ENCODE measurements at regions not wholly inside any gene's neighbourhood (a gene's known extent, or its start where the extent isn't known, plus 50 kb on each side); places are given as distances from the start of the nearest gene placed in this dataset.

DNA sequence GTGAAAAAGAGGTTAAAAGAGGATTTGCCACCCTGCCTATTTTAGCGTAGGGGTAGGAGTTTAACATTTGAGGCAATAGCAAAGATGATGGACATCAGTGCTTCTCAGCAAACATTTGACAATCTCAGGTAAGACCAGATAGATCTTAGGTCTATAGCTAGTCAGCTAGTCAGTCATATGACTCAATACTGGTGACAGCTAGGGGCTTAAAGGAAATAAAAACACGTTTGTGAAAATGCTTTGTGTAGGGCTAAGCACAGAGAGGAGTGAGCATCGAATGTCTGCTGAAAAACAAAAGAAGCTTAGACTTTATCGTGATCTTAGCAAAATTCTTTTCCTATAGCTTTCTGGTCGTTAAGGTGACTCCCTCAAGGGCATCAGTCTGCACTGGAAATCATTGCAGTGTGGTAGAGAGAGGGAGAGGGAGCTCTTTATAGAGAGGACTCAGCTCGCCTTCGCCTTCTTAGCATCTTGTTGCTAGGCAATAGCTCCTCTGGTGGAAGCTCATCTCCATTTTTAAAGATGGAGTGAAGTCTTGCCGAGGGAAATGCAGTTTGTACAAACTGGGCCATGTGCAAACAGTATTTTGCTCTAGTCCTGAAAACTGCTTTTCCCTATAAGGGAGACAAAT, 62.8 kb upstream of the SLC38A11 start:
- Mint-ChIP-seq H3K4me3 (no peak overlapping the region), H3K4me1 (peaks cover 5% of the 10 kb centered on the region), H3K27me3 (peaks cover 8% of the 10 kb centered on the region), H3K9me3 (ENCODE audit: insufficient read depth) (peaks cover 3% of the 10 kb centered on the region), H3K27ac (no peak overlapping the region)
- no peaks in the 10 kb centered on the region for H3K36me3 ChIP-seq (replicated peaks in 1 of 2; ENCODE audit: control extremely low read depth in 1 of 2, control insufficient read depth in 1 of 2, extremely low read depth in 1 of 2, insufficient read depth in 2 of 2, low read length in 1 of 2)
- no peaks in the 10 kb centered on the region for H3K79me2 ChIP-seq (ENCODE audit: control insufficient read depth, insufficient read depth, low read length)
- no peak overlapping the region for H2AFZ ChIP-seq (ENCODE audit: insufficient read depth, low read depth, low read length, poor library complexity, severe bottlenecking)
- WGBS (ENCODE audit: insufficient coverage), result 73% methylated on average over 7 of the region's 8 CpGs
- no peak overlapping the region for H3K27ac ChIP-seq (ENCODE audit: low read length in 2 of 2)
- DNase-seq, result no peak
- TF ChIP-seq, protein P1, sequence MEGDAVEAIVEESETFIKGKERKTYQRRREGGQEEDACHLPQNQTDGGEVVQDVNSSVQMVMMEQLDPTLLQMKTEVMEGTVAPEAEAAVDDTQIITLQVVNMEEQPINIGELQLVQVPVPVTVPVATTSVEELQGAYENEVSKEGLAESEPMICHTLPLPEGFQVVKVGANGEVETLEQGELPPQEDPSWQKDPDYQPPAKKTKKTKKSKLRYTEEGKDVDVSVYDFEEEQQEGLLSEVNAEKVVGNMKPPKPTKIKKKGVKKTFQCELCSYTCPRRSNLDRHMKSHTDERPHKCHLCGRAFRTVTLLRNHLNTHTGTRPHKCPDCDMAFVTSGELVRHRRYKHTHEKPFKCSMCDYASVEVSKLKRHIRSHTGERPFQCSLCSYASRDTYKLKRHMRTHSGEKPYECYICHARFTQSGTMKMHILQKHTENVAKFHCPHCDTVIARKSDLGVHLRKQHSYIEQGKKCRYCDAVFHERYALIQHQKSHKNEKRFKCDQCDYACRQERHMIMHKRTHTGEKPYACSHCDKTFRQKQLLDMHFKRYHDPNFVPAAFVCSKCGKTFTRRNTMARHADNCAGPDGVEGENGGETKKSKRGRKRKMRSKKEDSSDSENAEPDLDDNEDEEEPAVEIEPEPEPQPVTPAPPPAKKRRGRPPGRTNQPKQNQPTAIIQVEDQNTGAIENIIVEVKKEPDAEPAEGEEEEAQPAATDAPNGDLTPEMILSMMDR (IDR thresholded peaks at IDR 0.05), result no peak
- no peak for TF ChIP-seq EZH2 (IDR thresholded peaks at IDR 0.05; ENCODE audit: borderline replicate concordance, insufficient read depth, low read depth, low read length, poor library complexity, severe bottlenecking)
- ChIA-PET CTCF (interaction anchor here (0.6 to 7.7 kb wide), 10 partner anchors 11 to 323 kb away, joined by 3 to 219 read pairs (median 6); partner anchors contain the start of genes COBLL1 and SCN3A), POLR2A (no interaction called here)
- H3K9ac ChIP-seq (ENCODE audit: low read length), result no peak overlapping the region
- no peak for ATAC-seq (ENCODE audit: low read depth)
- intact Hi-C loops (cut with micrococcal nuclease), result loop anchor here (2.0 kb wide), 1 partner anchor 15 kb away; no protein-coding TSS in a partner anchor
- no peaks in the 10 kb centered on the region for H3K9me3 ChIP-seq (ENCODE audit: control extremely low read depth in 1 of 3, control insufficient read depth in 2 of 3, insufficient read depth in 1 of 3, low read length in 2 of 3)
- peaks cover 38 to 40% of the 10 kb centered on the region in 2 donors for H3K4me1 ChIP-seq (ENCODE audit: control insufficient read depth in 2 of 2, insufficient read depth in 2 of 2, low read length in 2 of 2)
- no peak overlapping the region for H3K4me2 ChIP-seq (replicated peaks; ENCODE audit: low read depth, low read length, poor library complexity, severe bottlenecking)
- H3K27me3 ChIP-seq (replicated peaks in 1 of 4; ENCODE audit: control extremely low read depth in 1 of 4, control insufficient read depth in 3 of 4, insufficient read depth in 4 of 4, low read length in 3 of 4), result no peaks in the 10 kb centered on the region
- no peak overlapping the region for H3K4me3 ChIP-seq (ENCODE audit: control extremely low read depth in 1 of 5, extremely low read depth in 1 of 5, insufficient read depth in 1 of 5, low read depth in 2 of 5, low read length in 4 of 5)
- H4K20me1 ChIP-seq (ENCODE audit: control insufficient read depth, insufficient read depth, low read length, poor library complexity, severe bottlenecking), result no peaks in the 10 kb centered on the region

DNA sequence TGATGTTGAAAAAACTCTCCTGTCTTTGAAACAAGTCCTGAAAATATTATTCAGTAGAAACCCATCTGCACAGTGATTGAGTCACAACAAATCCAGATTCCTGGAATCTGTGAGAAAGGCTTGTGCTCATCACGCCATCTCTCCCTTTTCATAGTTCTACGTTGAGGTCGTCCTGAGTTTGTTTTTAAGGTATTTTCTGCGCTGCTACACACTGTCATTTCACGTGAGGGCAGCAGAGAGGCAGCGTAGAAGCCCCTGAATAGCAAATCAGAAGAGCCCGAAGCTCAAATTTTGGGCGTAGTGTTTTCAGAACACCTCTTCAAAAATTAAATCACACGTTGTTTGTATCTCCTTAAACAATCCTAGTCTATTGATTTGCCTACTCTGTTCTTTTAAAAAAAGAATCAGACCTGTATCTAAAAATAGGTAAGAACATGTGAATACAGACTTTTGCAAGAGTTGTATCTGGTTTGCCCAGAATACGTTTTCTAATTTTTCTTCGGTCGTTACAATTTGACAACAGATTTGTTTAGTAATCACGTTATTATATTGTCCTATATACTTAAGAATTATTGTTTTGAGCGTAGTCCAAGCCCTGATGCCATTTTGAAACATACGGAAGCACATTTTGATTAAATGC, 61.6 kb upstream of the SLC38A11 start:
- WGBS (ENCODE audit: insufficient coverage), result 0% methylated on average over 3 of the region's 15 CpGs
- Histone ChIP-seq H3K36me3 (replicated peaks in 1 of 2; ENCODE audit: control extremely low read depth in 1 of 2, control insufficient read depth in 1 of 2, extremely low read depth in 1 of 2, insufficient read depth in 2 of 2, low read length in 1 of 2) (no peaks in the 10 kb centered on the region), H3K9me3 (ENCODE audit: control extremely low read depth in 1 of 3, control insufficient read depth in 2 of 3, insufficient read depth in 1 of 3, low read length in 2 of 3) (no peaks in the 10 kb centered on the region), H4K20me1 (ENCODE audit: control insufficient read depth, insufficient read depth, low read length, poor library complexity, severe bottlenecking) (no peaks in the 10 kb centered on the region), H3K79me2 (ENCODE audit: control insufficient read depth, insufficient read depth, low read length) (no peaks in the 10 kb centered on the region), H3K4me2 (replicated peaks; ENCODE audit: low read depth, low read length, poor library complexity, severe bottlenecking) (peak overlapping the region; percentile 69), H3K27ac (ENCODE audit: low read length in 2 of 2) (no peak overlapping the region), H3K9ac (ENCODE audit: low read length) (peak overlapping the region; percentile 34), H3K27me3 (replicated peaks in 1 of 4; ENCODE audit: control extremely low read depth in 1 of 4, control insufficient read depth in 3 of 4, insufficient read depth in 4 of 4, low read length in 3 of 4) (no peaks in the 10 kb centered on the region), H3K4me1 (ENCODE audit: control insufficient read depth in 2 of 2, insufficient read depth in 2 of 2, low read length in 2 of 2) (peaks cover 38 to 43% of the 10 kb centered on the region in 2 donors), H2AFZ (ENCODE audit: insufficient read depth, low read depth, low read length, poor library complexity, severe bottlenecking) (peak overlapping the region; percentile 64), H3K4me3 (ENCODE audit: control extremely low read depth in 1 of 5, extremely low read depth in 1 of 5, insufficient read depth in 1 of 5, low read depth in 2 of 5, low read length in 4 of 5) (peak overlapping the region in 3 of 5 experiments; percentile 7 to 49 (median 38))
- Mint-ChIP-seq H3K27me3 (peaks cover 4% of the 10 kb centered on the region), H3K4me3 (no peak overlapping the region), H3K9me3 (ENCODE audit: insufficient read depth) (peaks cover 3% of the 10 kb centered on the region), H3K4me1 (peaks cover 10% of the 10 kb centered on the region), H3K27ac (no peak overlapping the region)
- ATAC-seq (ENCODE audit: low read depth) (peak; percentile 84), DNase-seq (peak; percentile 71)
- intact Hi-C loops (cut with micrococcal nuclease), result loop anchor here (1.0 to 2.0 kb wide), 4 partner anchors 14 to 280 kb away; partner anchors contain the start of gene SCN3A
- POLR2A ChIA-PET, result no interaction called here
- CTCF ChIA-PET, result interaction anchor here (0.5 to 7.7 kb wide), 32 partner anchors 10 to 1040 kb away, joined by 3 to 219 read pairs (median 4); partner anchors contain the start of genes COBLL1, SCN2A and SCN3A
- no peak for TF ChIP-seq EZH2 (IDR thresholded peaks at IDR 0.05; ENCODE audit: borderline replicate concordance, insufficient read depth, low read depth, low read length, poor library complexity, severe bottlenecking)
- TF ChIP-seq, protein P1 (IDR thresholded peaks at IDR 0.05), result peak; percentile 79

Measured in B cell (primary cell).